K562 (cell line): ENCODE measurements at regions not wholly inside any gene's neighbourhood (a gene's known extent, or its start where the extent isn't known, plus 50 kb on each side); places are given as distances from the start of the nearest gene placed in this dataset.
A peak's percentile ranks its signal among the peaks of the same experiment; 100 is the strongest.

ENCODE experiments used
- ATAC-seq: fragments of 200-7000 bp; cut with Tn5 transposase; 3 replicates; pipeline ENCODE4 v1.9.1; 2020; ENCODE audit warnings: moderate library complexity
- BruUV-seq: library from RNA; stranded (reverse); fragments of 400-500 nt; replicated peaks from 2 replicates; lab custom pipeline; 2021; lab: Mats Ljungman, UMichigan
- CTCF ChIA-PET: fragments of 300-600 bp; formaldehyde crosslinking; extraction: SDS; loops from one replicate; lab custom pipeline; 2021; ENCODE audit warnings: low intra/inter-chr PET ratio; lab: Yijun Ruan, JAX
- POLR2A ChIA-PET: fragments of 300-600, 350-650 bp; sonication (Branson Sonifier 250); formaldehyde crosslinking; extraction: SDS; loops from one replicate; lab custom pipeline; 2021; ENCODE audit warnings: antibody characterized with exemption, inconsistent platforms; lab: Yijun Ruan, JAX
- DNase-seq, 4 experiments: peaks; one replicate each; pipeline versions ENCODE4 v3.0.0 to v3.0.0-alpha.2; 2011 to 2018; ENCODE audit warnings: low spot score in 3 of 4, mixed read lengths in 3 of 4; ENCODE audit errors: extremely low read depth in 1 of 4
- FAIRE-seq: peaks from 2 replicates; lab custom pipeline; 2011; peaks lifted over from hg19 to GRCh38; lab: Jason Lieb, UNC
- H2AFZ ChIP-seq: 2 replicates; pipeline ENCODE4 v1.6.0; 2011; ENCODE audit warnings: low read depth, low read length, control low read depth, inconsistent platforms
- H3K27ac ChIP-seq: fragments of 200-600 bp; 3 replicates; pipeline ENCODE4 v1.8.0; 2011; ENCODE audit warnings: low read depth, mild to moderate bottlenecking, control low read depth, inconsistent platforms, low read length, moderate library complexity, mixed read lengths; ENCODE audit errors: extremely low read depth
- H3K27me3 ChIP-seq, 2 experiments: fragments of 300-600 bp in 1 of 2; 2 replicates in 1 of 2; 3 replicates in 1 of 2; pipeline versions ENCODE4 v1.6.0 to v1.8.0; 2011; ENCODE audit warnings: inconsistent platforms in 2 of 2, low read length in 2 of 2, mild to moderate bottlenecking in 1 of 2, mixed read lengths in 1 of 2, moderate library complexity in 1 of 2; ENCODE audit not compliant: control insufficient read depth in 2 of 2, insufficient read depth in 2 of 2
- H3K36me3 ChIP-seq: fragments of 300-600 bp; 3 replicates; pipeline ENCODE4 v1.8.0; 2011; ENCODE audit warnings: mild to moderate bottlenecking, low read length, inconsistent platforms; ENCODE audit not compliant: control insufficient read depth, insufficient read depth
- H3K4me1 ChIP-seq, 2 experiments: fragments of 200-600 bp in 1 of 2; replicated peaks in 1 of 2; 2 replicates in 1 of 2; 3 replicates in 1 of 2; pipeline versions ENCODE4 v1.5.1 to v1.8.0; 2011; ENCODE audit warnings: inconsistent platforms in 2 of 2, low read length in 2 of 2, mild to moderate bottlenecking in 1 of 2, mixed read lengths in 1 of 2, moderate library complexity in 1 of 2; ENCODE audit not compliant: control insufficient read depth in 2 of 2, insufficient read depth in 2 of 2
- H3K4me2 ChIP-seq: 2 replicates; pipeline ENCODE4 v1.6.1; 2011; ENCODE audit warnings: low read length, control low read depth, inconsistent platforms, mixed read lengths; ENCODE audit not compliant: insufficient read depth
- H3K4me3 ChIP-seq: fragments of 200-600 bp; sonication (generic), shearing (Covaris generic); 2 replicates; pipeline ENCODE4 v1.5.1; 2016; ENCODE audit warnings: control low read depth, inconsistent platforms
- H3K79me2 ChIP-seq: fragments of 200-600 bp; 3 replicates; pipeline ENCODE4 v1.8.0; 2011; ENCODE audit warnings: low read length, inconsistent platforms; ENCODE audit not compliant: control insufficient read depth, insufficient read depth
- H3K9ac ChIP-seq, 2 experiments: 2 replicates each; pipeline versions ENCODE4 v1.6.0 to v1.6.1; 2011; ENCODE audit warnings: low read depth in 2 of 2, low read length in 2 of 2, control low read depth in 1 of 2, inconsistent platforms in 1 of 2, mild to moderate bottlenecking in 1 of 2, mixed read lengths in 1 of 2; ENCODE audit not compliant: insufficient read depth in 1 of 2
- H3K9me1 ChIP-seq: one replicate; pipeline ENCODE4 v1.6.0; 2011; ENCODE audit warnings: inconsistent platforms, mild to moderate bottlenecking, low read length, moderate library complexity; ENCODE audit not compliant: control insufficient read depth, insufficient read depth
- H3K9me3 ChIP-seq: replicated peaks from 2 replicates; pipeline ENCODE4 v1.5.1; 2011; ENCODE audit warnings: low read depth, low read length, inconsistent platforms; ENCODE audit not compliant: control insufficient read depth, insufficient read depth
- H4K20me1 ChIP-seq: replicated peaks from 2 replicates; pipeline ENCODE4 v1.6.1; 2011; ENCODE audit warnings: low read length, inconsistent platforms, mixed read lengths; ENCODE audit not compliant: control insufficient read depth, insufficient read depth
- CBFA2T2 ChIP-seq: fragments of 450-650 bp; conservative IDR thresholded peaks from 2 replicates; pipeline ENCODE4 v1.6.1; 2017; ENCODE audit warnings: mild to moderate bottlenecking
- CBFA2T3 ChIP-seq: fragments of 450-650 bp; IDR thresholded peaks from 2 replicates; pipeline ENCODE4 v1.6.1; 2017
- RBFOX2 ChIP-seq: fragments of 200-400 bp; formaldehyde crosslinking; IDR thresholded peaks from 2 replicates; pipeline ENCODE4 v1.6.1; 2017; ENCODE audit warnings: low read depth, mild to moderate bottlenecking, low read length, moderate library complexity
- TAF9B ChIP-seq: fragments of 450-650 bp; IDR thresholded peaks from 2 replicates; pipeline ENCODE4 v1.6.1; 2018; ENCODE audit warnings: mild to moderate bottlenecking; ENCODE audit not compliant: partially characterized antibody
- TEAD4 ChIP-seq, 2 experiments: sonication (generic) in 1 of 2; formaldehyde crosslinking in 1 of 2; IDR thresholded peaks; 2 replicates each; pipeline versions ENCODE4 v1.6.1 to v1.8.0; 2012 to 2022; ENCODE audit warnings: borderline replicate concordance in 1 of 2, inconsistent platforms in 1 of 2, low read length in 1 of 2, mild to moderate bottlenecking in 1 of 2, missing genetic modification reagents in 1 of 2
- USF2 ChIP-seq: sonication (generic); formaldehyde crosslinking; IDR thresholded peaks from 2 replicates; pipeline ENCODE4 v1.5.0; 2020; ENCODE audit warnings: missing genetic modification reagents
- WGBS: fragments of 100-300 bp; shearing (Covaris generic); methylation state at CpG from one replicate; pipeline ENCODE4 v1.1.6; 2016; ENCODE audit warnings: low coverage, mixed read lengths; ENCODE audit not compliant: insufficient coverage; ENCODE audit errors: missing lambda C conversion rate; 5-methylcytosine and 5-hydroxymethylcytosine counted together
- in situ Hi-C: fragments of 300-500 bp; cut with MboI; formaldehyde crosslinking; loops from 4 replicates; pipeline ENCODE4 v1.15.0; 2018; ENCODE audit warnings: inconsistent platforms, mixed read lengths
- intact Hi-C: fragments of 100-400 bp; cut with micrococcal nuclease; formaldehyde crosslinking; loops from 2 replicates; pipeline ENCODE4 v1.14.2; 2022

- Histone ChIP-seq H3K9ac (no peak overlapping the region), H4K20me1 (no peaks in the 10 kb centered on the region), H3K9me3 (no peaks in the 10 kb centered on the region), H3K27me3 (no peaks in the 10 kb centered on the region), H3K27ac (no peak overlapping the region), H3K4me2 (no peak overlapping the region), H2AFZ (0 out of 2 replicates have a peak overlapping the region, but pooled peaks have one; percentile 22)
- FAIRE-seq = no peak
- DNase-seq = peak in 1 of 4 experiments; percentile 21
- POLR2A ChIA-PET = no interaction called here
- in situ Hi-C loops = no loop called here
- BruUV-seq = no TSS peak
- ATAC-seq = no peak
- WGBS = 3% methylated on average over 3 of the region's 3 CpGs
- intact Hi-C loops = no loop called here
- TF ChIP-seq CBFA2T3 = peak; percentile 41
- no peak for TF ChIP-seq TAF9B
- peak; percentile 29; the same call in 1 of the 2 replicates for TF ChIP-seq TEAD4 (IDR thresholded peaks at IDR 0.05; ENCODE audit: low read length)
- TF ChIP-seq TEAD4 (CRISPR knock-in tag; IDR thresholded peaks at IDR 0.05; ENCODE audit: borderline replicate concordance) = no peak
- 0 out of 2 replicates have a peak, but pooled peaks have one; percentile 21 for TF ChIP-seq CBFA2T2
- TF ChIP-seq, all 486 proteins: peak for 3
- H3K4me1 ChIP-seq = no peaks in the 10 kb centered on the region
- H3K36me3 ChIP-seq = no peaks in the 10 kb centered on the region
- no peak overlapping the region for H3K4me3 ChIP-seq
- no peaks in the 10 kb centered on the region for H3K79me2 ChIP-seq
- H3K9me1 ChIP-seq = no peaks in the 10 kb centered on the region
- CTCF ChIA-PET = no interaction called here
These were observed 1095.9 kb downstream of the REEP3 start for GRCh38 chr10:64617085-64617484.

DNA sequence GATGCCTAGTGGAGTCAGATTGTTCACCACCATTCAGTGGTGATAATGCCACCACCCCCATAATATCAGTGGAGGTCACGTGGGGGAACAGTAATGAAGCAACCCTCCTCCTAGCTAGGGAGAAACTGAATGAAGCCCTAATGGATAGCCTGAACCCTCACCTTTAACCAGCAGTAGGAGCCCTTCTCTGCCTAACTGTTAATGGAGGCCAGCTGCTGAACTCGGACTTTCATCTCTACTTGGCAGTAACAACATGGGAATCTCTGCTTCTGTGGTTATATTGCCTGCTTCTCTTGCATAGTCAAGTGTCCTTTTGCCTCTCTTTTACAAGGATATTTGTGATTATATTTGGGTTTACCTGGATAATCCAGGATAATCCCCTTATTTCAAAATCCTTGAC is 1097.9 kb downstream of the REEP3 start:
- no peak for DNase-seq
- H4K20me1 ChIP-seq = no peaks in the 10 kb centered on the region

More for the DNA sequence above, 1097.9 kb downstream of the REEP3 start:
- no peaks in the 10 kb centered on the region for H3K9me3 ChIP-seq
- no peak overlapping the region for H3K4me3 ChIP-seq
- no peak overlapping the region for H3K9ac ChIP-seq
- no peaks in the 10 kb centered on the region for H3K4me1 ChIP-seq
- no peak overlapping the region for H2AFZ ChIP-seq
- intact Hi-C loops = no loop called here
- no peak for FAIRE-seq
- no peaks in the 10 kb centered on the region for H3K9me1 ChIP-seq
- H3K27me3 ChIP-seq = no peaks in the 10 kb centered on the region
- no peaks in the 10 kb centered on the region for H3K36me3 ChIP-seq
- in situ Hi-C loops = no loop called here
- WGBS = 6% methylated on average over 2 of the region's 2 CpGs
- ATAC-seq = peak; percentile 51; the same call in 1 of the 3 replicates
- no peak overlapping the region for H3K27ac ChIP-seq
- no peak overlapping the region for H3K4me2 ChIP-seq
- BruUV-seq = no TSS peak
- H3K79me2 ChIP-seq = no peaks in the 10 kb centered on the region
- TF ChIP-seq RBFOX2 (no peak), USF2 (peak; percentile 30; the same call in 1 of the 2 replicates)
- CTCF ChIA-PET = no interaction called here
- POLR2A ChIA-PET = no interaction called here
